H9 (cell line): ENCODE measurements at regions not wholly inside any gene's neighbourhood (a gene's known extent, or its start where the extent isn't known, plus 50 kb on each side); places are given as distances from the start of the nearest gene placed in this dataset.

Source experiments
- DNase-seq: peaks from one replicate; pipeline ENCODE4 v3.0.0-alpha.2; 2017
- H2AFZ ChIP-seq: one replicate; pipeline ENCODE4 v1.6.1; 2013; ENCODE audit warnings: mild to moderate bottlenecking, low read length, control low read depth, moderate library complexity
- H2AK5ac ChIP-seq: 2 replicates; pipeline ENCODE4 v1.6.1; 2013; ENCODE audit warnings: low read length, control low read depth, mixed read lengths; ENCODE audit not compliant: insufficient read length
- H2BK120ac ChIP-seq: one replicate; pipeline ENCODE4 v1.6.1; 2013; ENCODE audit warnings: low read depth, mild to moderate bottlenecking, low read length, control low read depth, inconsistent platforms; ENCODE audit not compliant: poor library complexity, severe bottlenecking
- H2BK12ac ChIP-seq: 2 replicates; pipeline ENCODE4 v1.6.1; 2013; ENCODE audit warnings: low read length, control low read depth, mixed read lengths, low read depth; ENCODE audit not compliant: insufficient read length
- H2BK15ac ChIP-seq: 2 replicates; pipeline ENCODE4 v1.6.1; 2013; ENCODE audit warnings: low read depth, low read length, control low read depth
- H2BK20ac ChIP-seq: one replicate; pipeline ENCODE4 v1.6.1; 2013; ENCODE audit warnings: low read depth, mild to moderate bottlenecking, low read length, control low read depth, inconsistent platforms; ENCODE audit not compliant: poor library complexity, severe bottlenecking
- H2BK5ac ChIP-seq: 2 replicates; pipeline ENCODE4 v1.6.1; 2013; ENCODE audit warnings: low read length, control low read depth, mixed read lengths; ENCODE audit not compliant: insufficient read length
- H3K14ac ChIP-seq: 2 replicates; pipeline ENCODE4 v1.6.1; 2013; ENCODE audit warnings: low read length, control low read depth; ENCODE audit not compliant: insufficient read depth
- H3K18ac ChIP-seq: 2 replicates; pipeline ENCODE4 v1.6.1; 2013; ENCODE audit warnings: low read depth, mild to moderate bottlenecking, mixed read lengths, low read length, control low read depth; ENCODE audit not compliant: insufficient read length
- H3K23ac ChIP-seq: 2 replicates; pipeline ENCODE4 v1.6.1; 2013; ENCODE audit warnings: low read length, control low read depth, mixed read lengths, low read depth; ENCODE audit not compliant: insufficient read length
- H3K23me2 ChIP-seq: 2 replicates; pipeline ENCODE4 v1.6.1; 2013; ENCODE audit warnings: low read depth, mild to moderate bottlenecking, mixed read lengths, low read length, control low read depth; ENCODE audit not compliant: insufficient read length, poor library complexity, severe bottlenecking
- H3K27ac ChIP-seq: 2 replicates; pipeline ENCODE4 v1.5.1; 2013; ENCODE audit warnings: low read length, control low read depth, mixed read lengths, low read depth; ENCODE audit not compliant: insufficient read length
- H3K27me3 ChIP-seq: 2 replicates; pipeline ENCODE4 v1.6.1; 2013; ENCODE audit warnings: low read length, control low read depth, inconsistent platforms; ENCODE audit not compliant: insufficient read depth
- H3K4ac ChIP-seq: 2 replicates; pipeline ENCODE4 v1.6.1; 2013; ENCODE audit warnings: low read depth, mild to moderate bottlenecking, control low read depth, inconsistent platforms, low read length, moderate library complexity
- H3K4me1 ChIP-seq: 2 replicates; pipeline ENCODE4 v1.6.1; 2013; ENCODE audit warnings: low read length, control low read depth, inconsistent platforms; ENCODE audit not compliant: insufficient read depth
- H3K4me2 ChIP-seq: 2 replicates; pipeline ENCODE4 v1.6.1; 2013; ENCODE audit warnings: low read length, control low read depth, mixed read lengths; ENCODE audit not compliant: insufficient read length, insufficient read depth
- H3K56ac ChIP-seq: 2 replicates; pipeline ENCODE4 v1.6.1; 2013; ENCODE audit warnings: low read depth, mild to moderate bottlenecking, mixed read lengths, low read length, control low read depth; ENCODE audit not compliant: insufficient read length
- H3K79me1 ChIP-seq: 2 replicates; pipeline ENCODE4 v1.6.1; 2013; ENCODE audit warnings: low read depth, mild to moderate bottlenecking, moderate library complexity, low read length, control low read depth, inconsistent platforms; ENCODE audit not compliant: insufficient read depth, poor library complexity, severe bottlenecking
- H3K79me2 ChIP-seq: 2 replicates; pipeline ENCODE4 v1.6.1; 2013; ENCODE audit warnings: low read length, control low read depth, inconsistent platforms; ENCODE audit not compliant: insufficient read depth
- H3K9ac ChIP-seq: 2 replicates; pipeline ENCODE4 v1.6.1; 2013; ENCODE audit warnings: low read length, control low read depth, mixed read lengths; ENCODE audit not compliant: insufficient read length; ENCODE audit errors: extremely low read depth
- H3K9me3 ChIP-seq: one replicate; pipeline ENCODE4 v1.6.1; 2013; ENCODE audit warnings: low read depth, low read length, inconsistent platforms; ENCODE audit not compliant: control insufficient read depth
- H3T11ph ChIP-seq: one replicate; pipeline ENCODE4 v1.6.1; 2013; ENCODE audit warnings: mild to moderate bottlenecking, low read length, control low read depth, inconsistent platforms
- H4K20me1 ChIP-seq: one replicate; pipeline ENCODE4 v1.6.1; 2013; ENCODE audit not compliant: control insufficient read depth, insufficient read length, insufficient read depth
- H4K5ac ChIP-seq: 2 replicates; pipeline ENCODE4 v1.6.1; 2013; ENCODE audit warnings: low read depth, mild to moderate bottlenecking, mixed read lengths, low read length, control low read depth; ENCODE audit not compliant: insufficient read length
- H4K8ac ChIP-seq: replicated peaks from 2 replicates; pipeline ENCODE4 v1.6.1; 2013; ENCODE audit warnings: low read length, control low read depth, mixed read lengths, low read depth; ENCODE audit not compliant: insufficient read length
- H4K91ac ChIP-seq: 2 replicates; pipeline ENCODE4 v1.6.1; 2013; ENCODE audit warnings: low read depth, mild to moderate bottlenecking, moderate library complexity, mixed read lengths, low read length, control low read depth; ENCODE audit not compliant: insufficient read length
- H3K27ac Mint-ChIP-seq, 3 experiments: 2 replicates in 2 of 3; 3 replicates in 1 of 3; pipeline ENCODE4 v1.8.0; 2020 to 2021; ENCODE audit warnings: mixed read lengths in 3 of 3, mild to moderate bottlenecking in 1 of 3, moderate library complexity in 1 of 3
- H3K27me3 Mint-ChIP-seq: 2 replicates; pipeline ENCODE4 v1.8.0; 2021; ENCODE audit warnings: low read depth, mild to moderate bottlenecking, moderate library complexity, mixed read lengths
- H3K36me3 Mint-ChIP-seq, 3 experiments: 2 replicates in 2 of 3; 3 replicates in 1 of 3; pipeline ENCODE4 v1.8.0; 2020 to 2021; ENCODE audit warnings: low read depth in 3 of 3, mixed read lengths in 3 of 3; ENCODE audit not compliant: insufficient read depth in 1 of 3
- H3K4me1 Mint-ChIP-seq, 2 experiments: 2 replicates each; pipeline ENCODE4 v1.8.0; 2020; ENCODE audit warnings: mixed read lengths in 2 of 2
- H3K4me3 Mint-ChIP-seq, 2 experiments: 2 replicates in 1 of 2; 3 replicates in 1 of 2; pipeline ENCODE4 v1.8.0; 2020 to 2021; ENCODE audit warnings: mild to moderate bottlenecking in 2 of 2, mixed read lengths in 2 of 2, moderate library complexity in 1 of 2
- H3K9me3 Mint-ChIP-seq, 2 experiments: 2 replicates in 1 of 2; 3 replicates in 1 of 2; pipeline ENCODE4 v1.8.0; 2020; ENCODE audit warnings: mild to moderate bottlenecking in 2 of 2, mixed read lengths in 2 of 2, moderate library complexity in 1 of 2
- CTCF ChIP-seq: fragments of 200-600 bp; sonication (generic); conservative IDR thresholded peaks from 3 replicates; pipeline ENCODE4 v1.8.0; 2021; ENCODE audit warnings: antibody characterized with exemption, mild to moderate bottlenecking
- WGBS: extraction: QIAGEN DNeasy Blood & Tissue Kit; methylation state at CpG from one replicate; pipeline ENCODE4 v1.1.7; 2013; ENCODE audit warnings: missing lambda C conversion rate, low lambda C conversion rate, mixed read lengths; ENCODE audit not compliant: insufficient read length; ENCODE audit errors: extremely low coverage; 5-methylcytosine and 5-hydroxymethylcytosine counted together

- no peak for DNase-seq
- Histone ChIP-seq H3K9me3 (no peaks in the 10 kb centered on the region), H2BK5ac (no peak overlapping the region), H4K5ac (no peak overlapping the region), H3K4ac (no peak overlapping the region), H3K79me1 (no peaks in the 10 kb centered on the region), H3K23ac (no peak overlapping the region), H2BK12ac (no peak overlapping the region), H3K56ac (no peak overlapping the region), H3K23me2 (no peaks in the 10 kb centered on the region), H3K4me1 (no peaks in the 10 kb centered on the region), H3K4me2 (no peak overlapping the region), H2AK5ac (no peak overlapping the region), H4K8ac (no peak overlapping the region), H3T11ph (no peak overlapping the region), H4K91ac (no peak overlapping the region), H3K9ac (no peak overlapping the region), H3K14ac (no peak overlapping the region), H2BK20ac (no peak overlapping the region), H3K18ac (no peak overlapping the region), H2BK15ac (no peak overlapping the region), H3K27ac (no peak overlapping the region), H3K79me2 (no peaks in the 10 kb centered on the region), H2AFZ (no peak overlapping the region), H4K20me1 (no peaks in the 10 kb centered on the region), H3K27me3 (no peaks in the 10 kb centered on the region), H2BK120ac (no peak overlapping the region)
- TF ChIP-seq CTCF = no peak
- Mint-ChIP-seq H3K9me3 (peaks cover 0 to 2% of the 10 kb centered on the region in 2 experiments; a peak in 2 of 5 replicates), H3K4me3 (no peak overlapping the region), H3K36me3 (no peaks in the 10 kb centered on the region; a peak in 1 of 7 replicates), H3K4me1 (no peaks in the 10 kb centered on the region), H3K27ac (no peak overlapping the region), H3K27me3 (no peaks in the 10 kb centered on the region; the same call in 1 of the 2 replicates)
- WGBS = no CpG with 5 or more reads among the region's 5 CpGs
These were observed 366.0 kb upstream of the ZNF507 start for GRCh38 chr19:31979362-31979761.
